SK-N-SH (cell line): ENCODE measurements at regions not wholly inside any gene's neighbourhood (a gene's known extent, or its start where the extent isn't known, plus 50 kb on each side); places are given as distances from the start of the nearest gene placed in this dataset.

Experiments
- CTCF ChIA-PET: fragments of 300-600, 350-600 bp; formaldehyde crosslinking; extraction: SDS; loops from one replicate; lab custom pipeline; 2021; lab: Yijun Ruan, JAX
- POLR2A ChIA-PET: fragments of 350-600 bp; sonication (Branson Sonifier 250); formaldehyde crosslinking; extraction: SDS; loops from one replicate; lab custom pipeline; 2020; ENCODE audit warnings: antibody characterized with exemption, inconsistent platforms; lab: Yijun Ruan, JAX
- DNase-seq: peaks from one replicate; pipeline ENCODE4 v3.0.0; 2012
- H2AFZ ChIP-seq: fragments of 200-600 bp; sonication (generic); 2 replicates; pipeline ENCODE4 v1.8.1; 2016; ENCODE audit warnings: antibody characterized with exemption, mild to moderate bottlenecking, low read depth
- H3F3A ChIP-seq: fragments of 200-600 bp; sonication (generic); replicated peaks from 2 replicates; pipeline ENCODE3; 2016; ENCODE audit warnings: antibody characterized with exemption, mild to moderate bottlenecking; ENCODE audit not compliant: insufficient read depth
- H3K27ac ChIP-seq, 2 experiments: fragments of 200-500 bp in 1 of 2; fragments of 200-600 bp in 1 of 2; sonication (Bioruptor generic) in 1 of 2; sonication (generic), shearing (Covaris generic) in 1 of 2; 2 replicates each; pipeline versions ENCODE4 v1.5.1 to v1.6.1; 2014 to 2016; ENCODE audit warnings: low read depth in 2 of 2, inconsistent platforms in 1 of 2, low read length in 1 of 2, mild to moderate bottlenecking in 1 of 2, mixed read lengths in 1 of 2
- H3K27me3 ChIP-seq: fragments of 200-600 bp; sonication (generic), shearing (Covaris generic); 2 replicates; pipeline ENCODE4 v1.6.1; 2016; ENCODE audit warnings: mixed run types; ENCODE audit not compliant: insufficient read depth
- H3K36me3 ChIP-seq, 2 experiments: fragments of 200-500 bp in 1 of 2; fragments of 200-600 bp in 1 of 2; sonication (Bioruptor generic) in 1 of 2; sonication (generic) in 1 of 2; replicated peaks in 1 of 2; 2 replicates each; pipeline versions ENCODE3 to v1.5.1; 2014 to 2016; ENCODE audit warnings: low read length in 1 of 2, mild to moderate bottlenecking in 1 of 2; ENCODE audit not compliant: insufficient read depth in 2 of 2, control insufficient read depth in 1 of 2
- H3K4me1 ChIP-seq, 2 experiments: fragments of 200-500 bp in 1 of 2; fragments of 200-600 bp in 1 of 2; sonication (Bioruptor generic) in 1 of 2; sonication (generic), shearing (Covaris generic) in 1 of 2; 2 replicates each; pipeline versions ENCODE4 v1.5.1 to v1.6.1; 2014 to 2016; ENCODE audit warnings: low read depth in 1 of 2, low read length in 1 of 2, mixed run types in 1 of 2; ENCODE audit not compliant: insufficient read depth in 2 of 2, control insufficient read depth in 1 of 2
- H3K4me2 ChIP-seq: fragments of 200-600 bp; sonication (generic), shearing (Covaris generic); 2 replicates; pipeline ENCODE4 v1.6.1; 2017; ENCODE audit warnings: mixed run types
- H3K4me3 ChIP-seq, 2 experiments: fragments of 200-500 bp in 1 of 2; fragments of 200-600 bp in 1 of 2; sonication (Bioruptor generic) in 1 of 2; sonication (generic), shearing (Covaris generic) in 1 of 2; 2 replicates each; pipeline versions ENCODE4 v1.5.1 to v1.8.1; 2014 to 2016; ENCODE audit warnings: low read depth in 2 of 2, inconsistent platforms in 1 of 2, low read length in 1 of 2, mild to moderate bottlenecking in 1 of 2, mixed read lengths in 1 of 2, moderate library complexity in 1 of 2
- H3K79me2 ChIP-seq: fragments of 200-600 bp; sonication (generic); 2 replicates; pipeline ENCODE4 v1.8.1; 2017; ENCODE audit warnings: mild to moderate bottlenecking; ENCODE audit not compliant: insufficient read depth
- H3K9ac ChIP-seq: fragments of 200-600 bp; sonication (generic); 2 replicates; pipeline ENCODE4 v1.6.1; 2017; ENCODE audit warnings: mixed run types
- H3K9me2 ChIP-seq: fragments of 200-600 bp; sonication (generic); 2 replicates; pipeline ENCODE4 v1.6.1; 2017; ENCODE audit warnings: mixed run types
- H3K9me3 ChIP-seq: fragments of 200-600 bp; sonication (generic); 2 replicates; pipeline ENCODE4 v1.6.1; 2017; ENCODE audit warnings: mixed run types, mild to moderate bottlenecking, moderate library complexity
- H4K20me1 ChIP-seq: fragments of 200-600 bp; sonication (generic); 2 replicates; pipeline ENCODE4 v1.6.1; 2017; ENCODE audit warnings: mild to moderate bottlenecking, mixed run types; ENCODE audit not compliant: insufficient read depth
- ELF1 ChIP-seq: IDR thresholded peaks from 2 replicates; pipeline ENCODE4 v1.4.0; 2012
- EP300 ChIP-seq, 2 experiments: IDR thresholded peaks; 2 replicates each; pipeline versions ENCODE4 v1.4.0 to v1.6.1; 2012; ENCODE audit warnings: borderline replicate concordance in 1 of 2, low read depth in 1 of 2, low read length in 1 of 2
- FOXM1 ChIP-seq: IDR thresholded peaks from 2 replicates; pipeline ENCODE4 v1.4.0; 2012; ENCODE audit warnings: low read depth, mild to moderate bottlenecking
- MEF2A ChIP-seq: IDR thresholded peaks from 2 replicates; pipeline ENCODE4 v1.4.0; 2012; ENCODE audit warnings: low read depth, borderline replicate concordance
- REST ChIP-seq: IDR thresholded peaks from 2 replicates; pipeline ENCODE4 v1.6.1; 2012; ENCODE audit warnings: mild to moderate bottlenecking, low read depth, low read length, moderate library complexity
- TCF12 ChIP-seq: IDR thresholded peaks from 2 replicates; pipeline ENCODE4 v1.4.0; 2012
- TEAD4 ChIP-seq: IDR thresholded peaks from 2 replicates; pipeline ENCODE4 v1.4.0; 2012; ENCODE audit warnings: mild to moderate bottlenecking, borderline replicate concordance; ENCODE audit not compliant: insufficient read depth
- WGBS: methylation state at CpG from one replicate; pipeline ENCODE4 v1.1.6; 2017; ENCODE audit warnings: low lambda C conversion rate; 5-methylcytosine and 5-hydroxymethylcytosine counted together
- TF ChIP-seq, protein P1 (sequence below): fragments of 200-600 bp; sonication (generic); IDR thresholded peaks from 2 replicates; pipeline ENCODE4 v1.6.1; 2017; ENCODE audit warnings: antibody characterized with exemption, mild to moderate bottlenecking, moderate library complexity
- TF ChIP-seq, protein P2 (sequence below): fragments of 150-350 bp; IDR thresholded peaks from 2 replicates; pipeline ENCODE4 v1.6.1; 2016; ENCODE audit warnings: mild to moderate bottlenecking, low read depth, low read length

GRCh38 chr16:72355561-72355960 lies 183.6 kb upstream of the PMFBP1 start (continued):
- no peak for TF ChIP-seq FOXM1

GRCh38 chr16:72349719-72350118 lies 177.8 kb upstream of the PMFBP1 start:
- ChIA-PET CTCF (no interaction called here), POLR2A (no interaction called here)
- H2AFZ ChIP-seq = no peak overlapping the region
- peaks cover 4% of the 10 kb centered on the region for H3F3A ChIP-seq
- H3K4me1 ChIP-seq = no peaks in the 10 kb centered on the region
- H3K4me3 ChIP-seq = no peak overlapping the region
- H3K79me2 ChIP-seq = no peaks in the 10 kb centered on the region
- H3K27ac ChIP-seq = no peak overlapping the region
- H3K9ac ChIP-seq = no peak overlapping the region
- no peaks in the 10 kb centered on the region for H4K20me1 ChIP-seq
- no peaks in the 10 kb centered on the region for H3K27me3 ChIP-seq
- TF ChIP-seq TEAD4 (no peak), MEF2A (no peak), ELF1 (no peak)
- TF ChIP-seq, protein P1, sequence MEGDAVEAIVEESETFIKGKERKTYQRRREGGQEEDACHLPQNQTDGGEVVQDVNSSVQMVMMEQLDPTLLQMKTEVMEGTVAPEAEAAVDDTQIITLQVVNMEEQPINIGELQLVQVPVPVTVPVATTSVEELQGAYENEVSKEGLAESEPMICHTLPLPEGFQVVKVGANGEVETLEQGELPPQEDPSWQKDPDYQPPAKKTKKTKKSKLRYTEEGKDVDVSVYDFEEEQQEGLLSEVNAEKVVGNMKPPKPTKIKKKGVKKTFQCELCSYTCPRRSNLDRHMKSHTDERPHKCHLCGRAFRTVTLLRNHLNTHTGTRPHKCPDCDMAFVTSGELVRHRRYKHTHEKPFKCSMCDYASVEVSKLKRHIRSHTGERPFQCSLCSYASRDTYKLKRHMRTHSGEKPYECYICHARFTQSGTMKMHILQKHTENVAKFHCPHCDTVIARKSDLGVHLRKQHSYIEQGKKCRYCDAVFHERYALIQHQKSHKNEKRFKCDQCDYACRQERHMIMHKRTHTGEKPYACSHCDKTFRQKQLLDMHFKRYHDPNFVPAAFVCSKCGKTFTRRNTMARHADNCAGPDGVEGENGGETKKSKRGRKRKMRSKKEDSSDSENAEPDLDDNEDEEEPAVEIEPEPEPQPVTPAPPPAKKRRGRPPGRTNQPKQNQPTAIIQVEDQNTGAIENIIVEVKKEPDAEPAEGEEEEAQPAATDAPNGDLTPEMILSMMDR = no peak
- no peak for DNase-seq
- no peaks in the 10 kb centered on the region for H3K9me2 ChIP-seq
- WGBS = 83% methylated on average over 3 of the region's 3 CpGs
- H3K9me3 ChIP-seq = no peaks in the 10 kb centered on the region
- no peaks in the 10 kb centered on the region for H3K36me3 ChIP-seq
- no peak overlapping the region for H3K4me2 ChIP-seq

GRCh38 chr16:72332926-72333325 lies 161.0 kb upstream of the PMFBP1 start:
- 89% methylated on average over 2 of the region's 2 CpGs for WGBS
- no peak for TF ChIP-seq REST
- TF ChIP-seq, protein P2, sequence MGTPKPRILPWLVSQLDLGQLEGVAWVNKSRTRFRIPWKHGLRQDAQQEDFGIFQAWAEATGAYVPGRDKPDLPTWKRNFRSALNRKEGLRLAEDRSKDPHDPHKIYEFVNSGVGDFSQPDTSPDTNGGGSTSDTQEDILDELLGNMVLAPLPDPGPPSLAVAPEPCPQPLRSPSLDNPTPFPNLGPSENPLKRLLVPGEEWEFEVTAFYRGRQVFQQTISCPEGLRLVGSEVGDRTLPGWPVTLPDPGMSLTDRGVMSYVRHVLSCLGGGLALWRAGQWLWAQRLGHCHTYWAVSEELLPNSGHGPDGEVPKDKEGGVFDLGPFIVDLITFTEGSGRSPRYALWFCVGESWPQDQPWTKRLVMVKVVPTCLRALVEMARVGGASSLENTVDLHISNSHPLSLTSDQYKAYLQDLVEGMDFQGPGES = no peak
- no peak for TF ChIP-seq TCF12
- TF ChIP-seq EP300 (IDR thresholded peaks at IDR 0.05; ENCODE audit: borderline replicate concordance in 1 of 2, low read depth in 1 of 2, low read length in 1 of 2) = no peak
- TF ChIP-seq, all 33 proteins: peak for 0

More at GRCh38 chr16:72332926-72333325, 161.0 kb upstream of the PMFBP1 start:
- Histone ChIP-seq H3K4me3 (no peak overlapping the region), H4K20me1 (no peaks in the 10 kb centered on the region), H3K27ac (no peak overlapping the region), H3F3A (no peaks in the 10 kb centered on the region), H3K9ac (no peak overlapping the region), H3K9me2 (no peaks in the 10 kb centered on the region), H3K4me2 (no peak overlapping the region), H3K4me1 (no peaks in the 10 kb centered on the region), H3K36me3 (peaks cover 0 to 3% of the 10 kb centered on the region in 2 experiments), H3K27me3 (no peaks in the 10 kb centered on the region), H2AFZ (no peak overlapping the region), H3K79me2 (no peaks in the 10 kb centered on the region), H3K9me3 (no peaks in the 10 kb centered on the region)
- ChIA-PET CTCF (interaction anchor here (0.9 kb wide), 1 partner anchor 14 kb away, joined by 3 read pairs; no protein-coding TSS in a partner anchor), POLR2A (no interaction called here)
- DNase-seq = no peak
